Heart left ventricle (tissue), 16 donors: ENCODE measurements at regions not wholly inside any gene's neighbourhood (a gene's known extent, or its start where the extent isn't known, plus 50 kb on each side); places are given as distances from the start of the nearest gene placed in this dataset.

ENCODE experiments used
- ATAC-seq, 4 donors: fragments of 200-7000 bp; cut with Tn5 transposase; one replicate each; pipeline ENCODE4 v1.9.1; 2020 to 2022; ENCODE audit warnings: moderate library complexity in 4 of 4, mild to moderate bottlenecking in 3 of 4, moderate number of reproducible peaks in 1 of 4
- DNase-seq, 5 donors: peaks; one replicate each; pipeline ENCODE4 v3.0.0-alpha.2; 2020
- H3K27ac ChIP-seq, 12 donors: fragments of 200-600 bp; sonication (generic) in 4 of 12; one replicate each; pipeline versions ENCODE4 v1.5.0 to v1.8.0; 2016 to 2022; ENCODE audit warnings: mild to moderate bottlenecking in 2 of 12
- H3K27me3 ChIP-seq, 9 donors: fragments of 200-600 bp; sonication (generic) in 2 of 9; one replicate each; pipeline versions ENCODE4 v1.5.1 to v1.8.0; 2016 to 2022; ENCODE audit warnings: mild to moderate bottlenecking in 3 of 9
- H3K36me3 ChIP-seq, 9 donors: fragments of 200-600 bp; sonication (generic) in 2 of 9; one replicate each; pipeline versions ENCODE4 v1.5.0 to v1.8.0; 2018 to 2022; ENCODE audit warnings: mild to moderate bottlenecking in 2 of 9
- H3K4me1 ChIP-seq, 12 donors: fragments of 200-600 bp; sonication (generic) in 4 of 12; one replicate each; pipeline versions ENCODE4 v1.5.0 to v1.8.0; 2016 to 2022; ENCODE audit warnings: mild to moderate bottlenecking in 3 of 12
- H3K4me3 ChIP-seq, 12 donors: fragments of 200-600 bp; sonication (generic) in 4 of 12; one replicate each; pipeline versions ENCODE4 v1.5.0 to v1.8.0; 2017 to 2022; ENCODE audit warnings: mild to moderate bottlenecking in 9 of 12, moderate library complexity in 4 of 12
- H3K9me3 ChIP-seq, 12 donors: fragments of 200-600 bp; sonication (generic) in 4 of 12; one replicate each; pipeline versions ENCODE4 v1.5.0 to v1.8.0; 2016 to 2022; ENCODE audit warnings: mild to moderate bottlenecking in 1 of 12
- CTCF ChIP-seq, 12 donors: fragments of 200-600 bp; sonication (generic) in 4 of 12; IDR thresholded peaks; one replicate each; pipeline versions ENCODE4 v1.5.0 to v1.8.0; 2018 to 2022; ENCODE audit warnings: antibody characterized with exemption in 12 of 12, mild to moderate bottlenecking in 5 of 12
- POLR2A ChIP-seq, 2 donors: fragments of 450-650 bp; IDR thresholded peaks; one replicate each; pipeline ENCODE4 v1.6.1; 2017; ENCODE audit warnings: antibody characterized with exemption in 2 of 2, mild to moderate bottlenecking in 2 of 2, moderate library complexity in 2 of 2
- WGBS, 4 donors: extraction: QIAGEN DNeasy Blood & Tissue Kit in 2 of 4; methylation state at CpG; one replicate each; pipeline versions ENCODE4 v1.1.5 to v1.1.7; 2013 to 2018; 5-methylcytosine and 5-hydroxymethylcytosine counted together
- intact Hi-C, 10 donors: fragments of 100-400 bp; cut with DNase I; formaldehyde crosslinking; loops; one replicate each; pipeline versions ENCODE4 v1.11.1 to v1.14.2; 2022
- donor health status: ischemic (EF 13 %, LVEDD 7.1; RV severe dilation, severe dysfunction).
- donor health status: healthy with polysubstance abuse.
- donor health status: DM: no; HTN: yes; CAD: no.
- donor health status: DM: no; HTN: no; CAD: no.
- donor health status: ischemic (EF 25% LVEDD 6.9; RV normal size, moderate dysfunction).
- donor health status: ischemic (EF 25% LVEDD 5.7; RV mildly dilated, moderate dysfunction).
- donor health status: healthy.
- donor health status: DM: yes; HTN: yes; CAD: no.
- donor health status: ischemic (EF 35%, LVEDD 5.7; RV mildly dilated, moderate dysfunction).
- donor health status: nonischemic (EF 11% LVEDD 7.7; RV severe dilation, severe dysfunction).
- donor health status: DM: yes; HTN: yes; CAD: no.
- donor health status: PGD.
- donor health status: ischemic (EF 29% LVEDD 5.4; RV normal size, mild dysfunction).
- donor health status: nonischemic (EF 23%, LVEDD 6.1; RV moderate dilation, normal function).

- Histone ChIP-seq H3K4me1 (peaks cover 0 to 6% (median 0%) of the 10 kb centered on the region in 12 donors), H3K27ac (no peak overlapping the region), H3K36me3 (no peaks in the 10 kb centered on the region), H3K9me3 (no peaks in the 10 kb centered on the region), H3K4me3 (no peak overlapping the region), H3K27me3 (no peaks in the 10 kb centered on the region)
- ATAC-seq, result peak; percentile 80 to 94 (median 92)
- 47 to 65% (median 51%) methylated on average over 3 of the region's 3 CpGs for WGBS, 4 donors
- DNase-seq, result no peak
- intact Hi-C loops, result no loop called here
- TF ChIP-seq POLR2A (IDR thresholded peaks at IDR 0.05), result no peak
- TF ChIP-seq CTCF (IDR thresholded peaks at IDR 0.05), result peak in 4 of 12 donors; percentile 6 to 34 (median 16)
Observed at GRCh38 chr15:37165395-37165794, 65.0 kb upstream of the MEIS2 start.

- peak in 1 of 4 donors; percentile 36 for ATAC-seq
Observed at GRCh38 chr15:37166402-37166801, 66.1 kb upstream of the MEIS2 start.

GRCh38 chr15:37181339-37181738 lies 81.0 kb upstream of the MEIS2 start:
- no peaks in the 10 kb centered on the region for H3K36me3 ChIP-seq
- H3K27ac ChIP-seq, result no peak overlapping the region
- DNase-seq (no peak), ATAC-seq (no peak)
- intact Hi-C loops, result no loop called here
- no peaks in the 10 kb centered on the region for H3K27me3 ChIP-seq
- H3K4me3 ChIP-seq, result no peak overlapping the region
- H3K9me3 ChIP-seq, result peaks cover 0 to 33% (median 15%) of the 10 kb centered on the region in 12 donors
- H3K4me1 ChIP-seq, result no peaks in the 10 kb centered on the region
- no peak for TF ChIP-seq POLR2A (IDR thresholded peaks at IDR 0.05)
- no peak for TF ChIP-seq CTCF (IDR thresholded peaks at IDR 0.05)
- WGBS, 4 donors, result 78 to 88% (median 84%) methylated on average over 1 of the region's 1 CpG

More at GRCh38 chr15:37166402-37166801, 66.1 kb upstream of the MEIS2 start:
- H3K4me3 ChIP-seq, result no peak overlapping the region
- 30 to 49% (median 37%) methylated on average over 3 of the region's 3 CpGs for WGBS, 4 donors
- no peaks in the 10 kb centered on the region for H3K9me3 ChIP-seq
- no peaks in the 10 kb centered on the region for H3K36me3 ChIP-seq
- H3K27me3 ChIP-seq, result no peaks in the 10 kb centered on the region
- H3K4me1 ChIP-seq, result peaks cover 0 to 6% (median 0%) of the 10 kb centered on the region in 12 donors
- no peak overlapping the region for H3K27ac ChIP-seq
- no peak for TF ChIP-seq CTCF (IDR thresholded peaks at IDR 0.05)
- TF ChIP-seq POLR2A (IDR thresholded peaks at IDR 0.05), result no peak
- intact Hi-C loops, result no loop called here
- DNase-seq, result no peak

GRCh38 chr15:37199545-37199944 lies 99.2 kb upstream of the MEIS2 start:
- TF ChIP-seq POLR2A (IDR thresholded peaks at IDR 0.05) (no peak), CTCF (IDR thresholded peaks at IDR 0.05) (no peak)
- no peaks in the 10 kb centered on the region for H3K36me3 ChIP-seq
- no peak overlapping the region for H3K27ac ChIP-seq
- H3K27me3 ChIP-seq, result no peaks in the 10 kb centered on the region
- no peak for ATAC-seq
- no peaks in the 10 kb centered on the region for H3K9me3 ChIP-seq
- no peak overlapping the region for H3K4me3 ChIP-seq
- no peak for DNase-seq
- intact Hi-C loops, result no loop called here
- 74 to 83% (median 75%) methylated on average over 5 of the region's 5 CpGs for WGBS, 4 donors
- H3K4me1 ChIP-seq, result no peaks in the 10 kb centered on the region
